ENCODE measurements at regions not wholly inside any gene's neighbourhood (a gene's known extent, or its start where the extent isn't known, plus 50 kb on each side); places are given as distances from the start of the nearest gene placed in this dataset.

GRCh38 chr10:63757067-63757466 is 235.9 kb downstream of the REEP3 start:
- no peaks in the 10 kb centered on the region for H3F3A ChIP-seq (ENCODE audit: insufficient read depth)
- no peaks in the 10 kb centered on the region for H3K9me2 ChIP-seq (replicated peaks; ENCODE audit: insufficient read depth, low read length)
- H3K9ac ChIP-seq (ENCODE audit: low read length) = no peak overlapping the region
- no peaks in the 10 kb centered on the region for H3K36me3 ChIP-seq (ENCODE audit: low read length)
- TF ChIP-seq, protein P1, sequence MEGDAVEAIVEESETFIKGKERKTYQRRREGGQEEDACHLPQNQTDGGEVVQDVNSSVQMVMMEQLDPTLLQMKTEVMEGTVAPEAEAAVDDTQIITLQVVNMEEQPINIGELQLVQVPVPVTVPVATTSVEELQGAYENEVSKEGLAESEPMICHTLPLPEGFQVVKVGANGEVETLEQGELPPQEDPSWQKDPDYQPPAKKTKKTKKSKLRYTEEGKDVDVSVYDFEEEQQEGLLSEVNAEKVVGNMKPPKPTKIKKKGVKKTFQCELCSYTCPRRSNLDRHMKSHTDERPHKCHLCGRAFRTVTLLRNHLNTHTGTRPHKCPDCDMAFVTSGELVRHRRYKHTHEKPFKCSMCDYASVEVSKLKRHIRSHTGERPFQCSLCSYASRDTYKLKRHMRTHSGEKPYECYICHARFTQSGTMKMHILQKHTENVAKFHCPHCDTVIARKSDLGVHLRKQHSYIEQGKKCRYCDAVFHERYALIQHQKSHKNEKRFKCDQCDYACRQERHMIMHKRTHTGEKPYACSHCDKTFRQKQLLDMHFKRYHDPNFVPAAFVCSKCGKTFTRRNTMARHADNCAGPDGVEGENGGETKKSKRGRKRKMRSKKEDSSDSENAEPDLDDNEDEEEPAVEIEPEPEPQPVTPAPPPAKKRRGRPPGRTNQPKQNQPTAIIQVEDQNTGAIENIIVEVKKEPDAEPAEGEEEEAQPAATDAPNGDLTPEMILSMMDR (IDR thresholded peaks at IDR 0.05; ENCODE audit: insufficient read depth, low read length, poor library complexity, severe bottlenecking) = no peak
- no peak for TF ChIP-seq EZH2phosphoT487 (conservative IDR thresholded peaks at IDR 0.05; ENCODE audit: low read length)
- no peak overlapping the region for H3K27ac ChIP-seq (ENCODE audit: low read depth, low read length)
- H3K27me3 ChIP-seq (ENCODE audit: low read length) = no peaks in the 10 kb centered on the region
- no peak overlapping the region for H3K4me3 ChIP-seq (ENCODE audit: insufficient read depth, low read length, poor library complexity, severe bottlenecking)
- H4K20me1 ChIP-seq (ENCODE audit: low read depth, low read length) = no peaks in the 10 kb centered on the region
- H2AFZ ChIP-seq (ENCODE audit: low read depth, low read length, severe bottlenecking) = no peak overlapping the region
- H3K4me2 ChIP-seq (ENCODE audit: low read depth, low read length, poor library complexity, severe bottlenecking) = no peak overlapping the region
- H3K9me3 ChIP-seq (ENCODE audit: insufficient read depth, low read length) = no peaks in the 10 kb centered on the region
- no peaks in the 10 kb centered on the region for H3K79me2 ChIP-seq (ENCODE audit: insufficient read depth, low read length)

DNA sequence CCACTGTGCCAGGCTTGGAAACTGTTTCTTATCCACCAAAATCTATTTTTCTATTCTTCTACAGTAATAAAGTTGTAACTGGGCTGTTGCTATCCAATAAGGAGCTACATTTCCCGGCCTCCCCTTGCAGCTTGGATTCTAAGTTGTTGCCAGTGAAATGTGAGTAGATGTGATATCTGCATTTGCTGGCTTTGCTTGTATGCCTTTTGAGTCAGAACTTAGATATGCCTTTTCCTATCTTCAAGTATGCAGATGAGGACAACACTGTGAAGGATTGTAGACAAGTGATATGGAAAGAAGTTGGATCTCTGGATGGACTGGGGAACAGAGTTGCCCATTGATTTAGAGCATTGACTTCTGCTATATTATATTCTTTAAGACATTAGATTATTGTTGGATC is 236.9 kb downstream of the REEP3 start:
- Histone ChIP-seq H3K9ac (ENCODE audit: low read length) (no peak overlapping the region), H3K79me2 (ENCODE audit: insufficient read depth, low read length) (no peaks in the 10 kb centered on the region), H3K4me2 (ENCODE audit: low read depth, low read length, poor library complexity, severe bottlenecking) (no peak overlapping the region), H3K27me3 (ENCODE audit: low read length) (no peaks in the 10 kb centered on the region), H3K27ac (ENCODE audit: low read depth, low read length) (no peak overlapping the region), H3K4me3 (ENCODE audit: insufficient read depth, low read length, poor library complexity, severe bottlenecking) (no peak overlapping the region), H2AFZ (ENCODE audit: low read depth, low read length, severe bottlenecking) (no peak overlapping the region), H3K9me3 (ENCODE audit: insufficient read depth, low read length) (no peaks in the 10 kb centered on the region), H4K20me1 (ENCODE audit: low read depth, low read length) (no peaks in the 10 kb centered on the region), H3K9me2 (replicated peaks; ENCODE audit: insufficient read depth, low read length) (no peaks in the 10 kb centered on the region), H3K36me3 (ENCODE audit: low read length) (no peaks in the 10 kb centered on the region), H3F3A (ENCODE audit: insufficient read depth) (no peaks in the 10 kb centered on the region)
- TF ChIP-seq, protein P1 (IDR thresholded peaks at IDR 0.05; ENCODE audit: insufficient read depth, low read length, poor library complexity, severe bottlenecking) = no peak
- no peak for TF ChIP-seq EZH2phosphoT487 (conservative IDR thresholded peaks at IDR 0.05; ENCODE audit: low read length)

GRCh38 chr10:63759335-63759734 is 238.1 kb downstream of the REEP3 start:
- Histone ChIP-seq H3K9me3 (ENCODE audit: insufficient read depth, low read length) (no peaks in the 10 kb centered on the region), H3K4me3 (ENCODE audit: insufficient read depth, low read length, poor library complexity, severe bottlenecking) (no peak overlapping the region), H3K27ac (ENCODE audit: low read depth, low read length) (no peak overlapping the region), H3K4me2 (ENCODE audit: low read depth, low read length, poor library complexity, severe bottlenecking) (no peak overlapping the region), H3K9me2 (replicated peaks; ENCODE audit: insufficient read depth, low read length) (no peaks in the 10 kb centered on the region), H3K36me3 (ENCODE audit: low read length) (no peaks in the 10 kb centered on the region), H3K79me2 (ENCODE audit: insufficient read depth, low read length) (no peaks in the 10 kb centered on the region), H4K20me1 (ENCODE audit: low read depth, low read length) (no peaks in the 10 kb centered on the region), H3F3A (ENCODE audit: insufficient read depth) (no peaks in the 10 kb centered on the region), H3K9ac (ENCODE audit: low read length) (no peak overlapping the region), H2AFZ (ENCODE audit: low read depth, low read length, severe bottlenecking) (no peak overlapping the region), H3K27me3 (ENCODE audit: low read length) (no peaks in the 10 kb centered on the region)
- TF ChIP-seq, protein P1 (IDR thresholded peaks at IDR 0.05; ENCODE audit: insufficient read depth, low read length, poor library complexity, severe bottlenecking) = no peak
- no peak for TF ChIP-seq EZH2phosphoT487 (conservative IDR thresholded peaks at IDR 0.05; ENCODE audit: low read length)
